ENCODE measurements at regions not wholly inside any gene's neighbourhood (a gene's known extent, or its start where the extent isn't known, plus 50 kb on each side); places are given as distances from the start of the nearest gene placed in this dataset.

- Histone ChIP-seq H3K4me2 (replicated peaks; ENCODE audit: low read depth, low read length, poor library complexity, severe bottlenecking) (no peak overlapping the region), H4K20me1 (ENCODE audit: control insufficient read depth, insufficient read depth, low read length, poor library complexity, severe bottlenecking) (no peaks in the 10 kb centered on the region), H3K4me1 (ENCODE audit: control insufficient read depth in 2 of 2, insufficient read depth in 2 of 2, low read length in 2 of 2) (no peaks in the 10 kb centered on the region), H3K4me3 (ENCODE audit: control extremely low read depth in 1 of 5, extremely low read depth in 1 of 5, insufficient read depth in 1 of 5, low read depth in 2 of 5, low read length in 4 of 5) (no peak overlapping the region), H3K79me2 (ENCODE audit: control insufficient read depth, insufficient read depth, low read length) (no peaks in the 10 kb centered on the region), H3K9me3 (ENCODE audit: control extremely low read depth in 1 of 3, control insufficient read depth in 2 of 3, insufficient read depth in 1 of 3, low read length in 2 of 3) (no peaks in the 10 kb centered on the region), H3K36me3 (replicated peaks in 1 of 2; ENCODE audit: control extremely low read depth in 1 of 2, control insufficient read depth in 1 of 2, extremely low read depth in 1 of 2, insufficient read depth in 2 of 2, low read length in 1 of 2) (no peaks in the 10 kb centered on the region), H3K27ac (ENCODE audit: low read length in 2 of 2) (no peak overlapping the region), H2AFZ (ENCODE audit: insufficient read depth, low read depth, low read length, poor library complexity, severe bottlenecking) (no peak overlapping the region), H3K9ac (ENCODE audit: low read length) (no peak overlapping the region), H3K27me3 (replicated peaks in 1 of 4; ENCODE audit: control extremely low read depth in 1 of 4, control insufficient read depth in 3 of 4, insufficient read depth in 4 of 4, low read length in 3 of 4) (no peaks in the 10 kb centered on the region)
- Mint-ChIP-seq H3K27ac (no peak overlapping the region), H3K9me3 (ENCODE audit: insufficient read depth) (no peaks in the 10 kb centered on the region), H3K4me3 (no peak overlapping the region), H3K4me1 (no peaks in the 10 kb centered on the region), H3K27me3 (peaks cover 11% of the 10 kb centered on the region)
- intact Hi-C loops (cut with micrococcal nuclease) = no loop called here
- 50% methylated on average over 2 of the region's 3 CpGs for WGBS (ENCODE audit: insufficient coverage)
- TF ChIP-seq EZH2 (IDR thresholded peaks at IDR 0.05; ENCODE audit: borderline replicate concordance, insufficient read depth, low read depth, low read length, poor library complexity, severe bottlenecking) (no peak), CTCF (IDR thresholded peaks at IDR 0.05) (no peak)
- DNase-seq (no peak), ATAC-seq (ENCODE audit: low read depth) (no peak)
- ChIA-PET POLR2A (no interaction called here), CTCF (no interaction called here)
Observed at GRCh38 chr14:34169561-34169960, 218.7 kb upstream of the EGLN3 start.

- Mint-ChIP-seq H3K4me3 (no peak overlapping the region), H3K9me3 (ENCODE audit: insufficient read depth) (no peaks in the 10 kb centered on the region), H3K4me1 (no peaks in the 10 kb centered on the region), H3K27ac (no peak overlapping the region), H3K27me3 (peaks cover 9% of the 10 kb centered on the region)
- no peak overlapping the region for H3K9ac ChIP-seq (ENCODE audit: low read length)
- TF ChIP-seq CTCF (IDR thresholded peaks at IDR 0.05) (no peak), EZH2 (IDR thresholded peaks at IDR 0.05; ENCODE audit: borderline replicate concordance, insufficient read depth, low read depth, low read length, poor library complexity, severe bottlenecking) (no peak)
- H3K4me2 ChIP-seq (replicated peaks; ENCODE audit: low read depth, low read length, poor library complexity, severe bottlenecking) = no peak overlapping the region
- no peaks in the 10 kb centered on the region for H3K36me3 ChIP-seq (replicated peaks in 1 of 2; ENCODE audit: control extremely low read depth in 1 of 2, control insufficient read depth in 1 of 2, extremely low read depth in 1 of 2, insufficient read depth in 2 of 2, low read length in 1 of 2)
- no peak overlapping the region for H2AFZ ChIP-seq (ENCODE audit: insufficient read depth, low read depth, low read length, poor library complexity, severe bottlenecking)
- intact Hi-C loops (cut with micrococcal nuclease) = no loop called here
- ATAC-seq (ENCODE audit: low read depth) (no peak), DNase-seq (no peak)
- WGBS (ENCODE audit: insufficient coverage) = 78% methylated on average over 6 of the region's 8 CpGs
- no peaks in the 10 kb centered on the region for H3K79me2 ChIP-seq (ENCODE audit: control insufficient read depth, insufficient read depth, low read length)
- H3K27me3 ChIP-seq (replicated peaks in 1 of 4; ENCODE audit: control extremely low read depth in 1 of 4, control insufficient read depth in 3 of 4, insufficient read depth in 4 of 4, low read length in 3 of 4) = no peaks in the 10 kb centered on the region
- H3K27ac ChIP-seq (ENCODE audit: low read length in 2 of 2) = no peak overlapping the region
- H3K4me3 ChIP-seq (ENCODE audit: control extremely low read depth in 1 of 5, extremely low read depth in 1 of 5, insufficient read depth in 1 of 5, low read depth in 2 of 5, low read length in 4 of 5) = no peak overlapping the region
- H4K20me1 ChIP-seq (ENCODE audit: control insufficient read depth, insufficient read depth, low read length, poor library complexity, severe bottlenecking) = no peaks in the 10 kb centered on the region
- ChIA-PET POLR2A (no interaction called here), CTCF (no interaction called here)
- no peaks in the 10 kb centered on the region for H3K4me1 ChIP-seq (ENCODE audit: control insufficient read depth in 2 of 2, insufficient read depth in 2 of 2, low read length in 2 of 2)
- H3K9me3 ChIP-seq (ENCODE audit: control extremely low read depth in 1 of 3, control insufficient read depth in 2 of 3, insufficient read depth in 1 of 3, low read length in 2 of 3) = no peaks in the 10 kb centered on the region
Observed at GRCh38 chr14:34168656-34169055, 217.8 kb upstream of the EGLN3 start.
